GM12892 (cell line): ENCODE measurements at regions not wholly inside any gene's neighbourhood (a gene's known extent, or its start where the extent isn't known, plus 50 kb on each side); places are given as distances from the start of the nearest gene placed in this dataset.

Experiments used
- DNase-seq: peaks from one replicate; pipeline ENCODE4 v3.0.0; 2011; ENCODE audit not compliant: insufficient read length
- FAIRE-seq: peaks from 2 replicates; lab custom pipeline; 2011; peaks lifted over from hg19 to GRCh38; lab: Jason Lieb, UNC
- POLR2A ChIP-seq: IDR thresholded peaks from 2 replicates; pipeline ENCODE4 v1.6.1; 2011; ENCODE audit warnings: low read depth, low read length, control low read depth
- POLR2AphosphoS5 ChIP-seq: IDR thresholded peaks from 2 replicates; pipeline ENCODE4 v1.6.1; 2011; ENCODE audit warnings: low read depth, low read length, control low read depth
- TAF1 ChIP-seq: IDR thresholded peaks from 2 replicates; pipeline ENCODE4 v1.6.1; 2011; ENCODE audit warnings: low read depth, mild to moderate bottlenecking, control low read depth, low read length, borderline replicate concordance

DNA sequence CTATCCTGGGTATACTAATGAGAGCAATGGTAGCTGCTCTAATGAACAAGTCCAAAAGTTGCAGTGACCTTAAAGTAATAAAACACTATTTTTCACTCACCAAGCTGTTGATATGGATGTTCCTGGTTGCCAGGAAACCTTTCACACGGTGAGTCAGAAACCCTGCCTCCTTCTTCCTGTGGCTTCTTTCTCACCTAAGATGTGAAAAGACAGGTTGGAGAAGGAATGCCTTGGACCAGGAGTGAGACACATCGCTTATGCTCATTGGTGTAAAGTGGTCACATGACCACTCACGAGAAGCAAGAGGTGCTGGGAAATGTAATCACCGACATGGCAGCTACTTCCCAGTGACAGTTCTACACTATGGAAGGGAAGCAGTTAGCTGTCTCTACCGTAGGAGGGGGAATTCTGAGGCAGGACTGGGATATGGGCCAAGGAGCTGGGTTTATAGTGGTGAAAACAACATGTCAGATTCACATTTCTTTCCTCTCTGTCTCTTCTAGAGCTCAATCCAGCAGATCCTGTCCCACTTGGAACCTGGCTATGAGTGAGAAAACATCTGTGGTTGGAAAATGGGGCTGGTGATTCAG, 320.4 kb upstream of the KLF4 start:
- FAIRE-seq (no peak), DNase-seq (no peak)

DNA sequence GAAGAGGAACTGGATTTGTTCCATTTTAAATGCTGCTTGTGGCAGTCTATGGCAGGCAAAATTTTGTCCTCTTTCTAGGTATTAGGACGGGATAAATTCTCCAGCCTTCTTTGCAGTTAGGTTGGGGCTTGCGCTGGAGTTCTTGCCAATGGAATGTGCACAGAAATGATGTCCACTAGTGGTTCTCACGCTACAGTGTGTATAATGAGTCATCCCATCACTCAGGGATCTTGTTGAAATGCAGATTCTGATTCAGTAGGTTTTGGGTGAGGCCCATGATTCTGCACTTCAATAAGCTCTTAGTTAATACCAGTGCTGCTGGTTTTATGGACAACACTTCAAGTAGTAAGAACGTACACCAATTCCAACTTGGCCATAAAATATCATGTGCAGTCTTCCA, 317.6 kb upstream of the KLF4 start:
- TF ChIP-seq TAF1 = no peak
- no peak for TF ChIP-seq POLR2AphosphoS5
- TF ChIP-seq POLR2A = no peak
- FAIRE-seq = no peak
- DNase-seq = no peak

More for the DNA sequence above, 320.4 kb upstream of the KLF4 start:
- TF ChIP-seq POLR2A = no peak
- TF ChIP-seq TAF1 = no peak
- no peak for TF ChIP-seq POLR2AphosphoS5

DNA sequence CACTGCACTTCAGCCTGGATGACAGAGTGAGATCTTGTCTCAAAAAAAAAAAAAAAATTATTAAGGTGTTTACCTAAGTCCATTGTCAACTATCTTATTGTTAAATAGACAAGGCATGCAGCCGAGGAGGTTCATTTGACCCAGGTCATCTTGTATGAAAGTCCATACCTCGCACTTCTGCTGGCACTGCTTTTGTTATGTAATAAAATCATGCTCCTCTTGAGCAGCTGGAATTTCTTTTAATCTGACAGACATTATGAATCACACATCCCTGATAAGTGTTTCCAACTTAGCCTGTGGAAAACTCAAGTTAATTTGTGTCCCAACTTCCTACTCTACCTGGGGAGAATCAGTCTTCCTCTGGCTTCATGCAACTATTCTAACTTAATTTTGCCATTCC, 315.6 kb upstream of the KLF4 start:
- FAIRE-seq = no peak
- no peak for DNase-seq

DNA sequence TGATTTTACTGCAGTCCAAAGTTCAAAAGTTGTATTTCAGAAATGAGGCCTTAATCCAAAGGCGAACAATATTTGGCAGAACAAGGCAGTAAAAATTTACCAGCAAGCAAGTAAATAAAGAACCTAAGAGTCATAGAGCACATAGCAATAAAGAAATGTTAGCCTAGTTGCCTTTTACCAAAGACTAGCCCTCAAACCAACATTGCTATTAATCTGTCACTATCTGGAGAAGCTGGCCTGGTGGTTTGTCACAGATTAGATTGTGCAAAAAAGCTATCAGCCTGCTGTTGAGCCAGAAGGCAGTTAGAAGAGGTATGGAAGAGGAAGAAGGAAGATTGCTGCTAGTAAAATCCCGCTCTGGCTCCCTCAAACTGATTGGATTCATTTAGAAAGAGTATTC, 304.7 kb upstream of the KLF4 start:
- FAIRE-seq (no peak), DNase-seq (no peak)
- TF ChIP-seq TAF1 (no peak), POLR2AphosphoS5 (no peak), POLR2A (no peak)

More for the DNA sequence above, 315.6 kb upstream of the KLF4 start:
- TF ChIP-seq TAF1 (no peak), POLR2A (no peak), POLR2AphosphoS5 (no peak)

DNA sequence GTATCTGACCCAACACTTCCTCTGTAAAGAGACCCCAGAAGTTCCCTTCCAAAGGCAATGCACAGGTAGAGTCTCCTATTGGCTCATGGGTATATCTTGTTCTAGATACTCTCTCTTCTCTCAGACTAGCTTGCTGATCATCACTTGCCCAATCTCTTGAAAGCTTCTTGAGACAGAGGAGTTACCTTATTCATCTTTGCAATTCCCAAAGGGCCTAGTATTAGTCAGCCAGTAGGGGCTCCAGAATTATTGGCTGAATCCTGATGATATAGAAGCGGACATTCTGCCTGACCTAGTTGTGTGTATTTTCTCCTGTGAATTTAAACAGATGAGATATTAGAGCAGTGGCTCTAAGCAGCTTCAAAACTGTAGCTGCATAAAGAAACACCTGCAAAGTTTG, 304.0 kb upstream of the KLF4 start:
- FAIRE-seq (no peak), DNase-seq (no peak)
- TF ChIP-seq POLR2AphosphoS5 (no peak), TAF1 (no peak), POLR2A (no peak)

DNA sequence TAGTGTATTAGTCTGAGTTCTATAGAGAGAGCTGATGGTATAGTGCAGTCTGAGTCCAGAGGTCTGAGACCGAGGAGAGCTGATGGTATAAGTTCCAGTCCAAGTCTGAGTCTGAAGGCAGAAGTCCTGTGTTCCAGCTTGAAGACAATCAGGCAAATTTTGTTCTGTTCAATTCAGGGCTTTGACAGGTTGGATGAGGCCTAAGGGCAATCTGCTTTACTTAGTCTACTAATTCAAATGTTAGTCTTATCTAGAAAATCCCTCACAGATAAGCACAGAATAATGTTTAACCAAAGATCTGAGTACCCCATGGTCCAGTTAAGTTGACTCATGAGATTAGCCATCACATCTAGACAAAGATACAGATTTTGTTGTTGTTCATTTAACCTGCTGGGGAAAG, 303.0 kb upstream of the KLF4 start:
- DNase-seq (no peak), FAIRE-seq (no peak)
- no peak for TF ChIP-seq TAF1
- no peak for TF ChIP-seq POLR2A
- no peak for TF ChIP-seq POLR2AphosphoS5

DNA sequence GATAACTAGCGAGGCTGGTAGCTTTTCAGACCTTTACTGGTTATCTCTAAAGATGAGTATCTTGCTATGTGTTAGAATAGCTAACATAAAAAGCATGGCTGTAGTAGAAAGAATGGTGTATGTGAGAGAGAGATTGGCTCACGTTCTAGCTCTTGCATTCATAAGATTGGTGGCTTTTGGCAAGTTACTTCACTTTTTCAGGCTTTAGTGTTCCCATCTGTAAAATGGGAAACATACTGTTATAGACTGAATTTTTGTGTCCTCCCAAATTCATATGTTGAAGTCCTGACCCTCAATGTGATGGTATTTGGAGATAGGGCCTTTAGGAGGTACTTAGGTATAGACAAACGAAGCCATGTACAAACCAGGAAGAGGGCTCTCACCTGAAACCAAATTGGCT, 302.4 kb upstream of the KLF4 start:
- DNase-seq = no peak
- no peak for TF ChIP-seq POLR2A
- no peak for TF ChIP-seq TAF1
- TF ChIP-seq POLR2AphosphoS5 = no peak
- no peak for FAIRE-seq

DNA sequence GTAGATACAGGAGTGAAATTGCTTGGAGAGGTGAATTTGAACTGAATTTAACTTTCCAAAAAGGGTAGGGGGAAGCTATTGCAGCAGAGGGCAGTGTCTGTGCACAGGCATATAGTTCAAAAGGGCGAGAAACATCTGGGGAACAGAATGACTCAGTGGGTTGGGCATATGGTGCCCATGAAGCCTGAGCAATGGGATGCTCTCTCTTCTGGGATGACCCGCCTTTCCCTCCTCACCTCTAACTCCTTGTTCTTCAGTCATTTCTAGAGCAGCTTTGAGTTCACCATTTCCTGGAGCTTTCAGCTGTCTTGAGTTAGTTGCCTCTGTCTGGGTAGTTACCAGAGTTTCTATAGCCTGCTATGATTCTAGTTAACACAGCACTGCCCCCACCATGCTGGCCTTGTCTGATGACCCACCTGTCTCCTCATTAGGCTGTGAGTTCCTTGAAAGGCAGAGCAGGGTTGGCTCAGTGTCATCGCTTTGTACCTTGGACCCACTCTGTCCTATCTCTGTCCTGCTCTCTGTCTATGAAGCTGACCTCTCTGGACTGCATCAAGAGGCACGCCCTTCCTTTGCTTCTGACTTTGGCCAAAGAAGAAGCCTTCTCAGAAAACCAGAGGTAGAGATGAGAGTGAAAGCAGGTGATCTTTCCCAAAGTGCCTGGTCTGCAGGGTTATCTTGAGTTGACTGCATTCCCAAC, 299.6 kb upstream of the KLF4 start:
- DNase-seq = no peak
- FAIRE-seq = no peak
- TF ChIP-seq POLR2AphosphoS5 (no peak), TAF1 (no peak), POLR2A (no peak)

DNA sequence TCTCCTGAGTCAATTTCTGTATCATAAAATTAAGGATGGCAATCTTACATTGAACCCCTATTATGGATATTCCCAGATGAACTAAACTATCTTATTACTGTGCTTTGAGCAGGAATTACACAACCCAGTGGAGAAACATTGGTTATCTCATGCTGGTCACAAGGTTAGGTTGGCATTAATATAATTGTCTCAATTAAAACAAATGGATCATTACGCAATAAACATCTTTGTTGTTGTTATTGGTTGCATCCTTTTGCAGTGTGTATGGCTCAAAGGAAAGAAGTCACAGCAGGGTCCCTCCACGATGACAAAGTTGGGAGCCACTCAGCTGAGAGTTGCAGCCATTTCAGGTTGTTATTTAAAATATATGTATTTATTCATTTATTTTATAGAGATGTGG, 297.0 kb upstream of the KLF4 start:
- FAIRE-seq (no peak), DNase-seq (no peak)
- no peak for TF ChIP-seq TAF1

DNA sequence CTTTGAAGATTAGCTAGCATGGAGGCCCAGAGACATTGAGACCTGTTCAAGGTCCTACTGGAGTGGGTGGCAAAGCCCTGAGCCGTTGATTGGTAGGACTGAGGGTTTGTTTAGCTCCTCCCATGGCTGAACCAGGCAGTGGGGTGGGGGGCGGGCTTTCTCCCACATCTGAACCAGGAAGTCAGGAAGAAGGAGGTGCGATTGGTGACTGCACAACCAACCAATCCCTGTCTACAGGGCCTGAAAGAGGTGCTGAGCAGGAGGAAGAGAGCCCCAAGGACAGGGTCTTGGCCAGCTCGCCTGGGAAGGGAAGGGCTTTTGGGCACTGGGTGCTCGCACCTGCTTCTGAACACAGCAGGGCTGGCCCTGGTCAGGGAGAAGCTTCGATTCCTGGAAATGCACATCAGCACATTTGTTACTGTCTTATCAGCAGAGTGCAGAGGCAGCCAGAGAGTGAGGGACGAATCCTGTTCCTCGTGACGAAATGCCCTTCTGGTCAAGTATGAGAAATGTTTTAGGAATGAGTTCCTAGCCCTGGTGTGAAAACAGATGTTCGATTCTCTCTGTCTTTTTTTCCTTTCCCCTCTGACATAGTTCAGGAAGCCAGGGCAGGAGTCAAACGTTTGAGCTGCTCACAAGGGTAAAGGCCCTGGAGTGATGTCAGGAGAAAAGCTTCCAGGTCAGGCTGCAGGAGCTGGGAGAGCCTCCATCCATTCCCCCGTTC, 294.8 kb upstream of the KLF4 start:
- TF ChIP-seq POLR2A (no peak), POLR2AphosphoS5 (no peak), TAF1 (no peak)
- no peak for FAIRE-seq
- DNase-seq = no peak

DNA sequence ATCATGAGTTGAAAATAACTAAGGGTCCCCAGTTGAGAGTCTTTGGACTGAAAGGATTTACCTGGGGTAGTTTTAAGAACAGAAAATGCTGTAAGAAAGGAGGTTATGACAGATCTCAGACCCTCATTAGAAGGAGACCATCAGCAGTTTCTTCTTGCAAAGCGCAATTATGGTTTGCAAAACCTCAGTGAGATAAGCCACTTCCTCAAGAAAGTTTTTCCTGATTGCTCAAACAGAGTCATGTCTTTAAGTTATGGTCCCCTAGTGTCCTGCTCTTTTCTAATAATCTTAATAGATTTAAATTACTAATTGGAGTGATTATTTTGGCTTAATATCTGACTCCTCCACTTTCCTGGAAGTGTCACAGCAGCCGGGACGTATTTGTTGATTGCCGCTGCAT, 293.2 kb upstream of the KLF4 start:
- TF ChIP-seq POLR2A (no peak), POLR2AphosphoS5 (no peak), TAF1 (no peak)
- no peak for DNase-seq
- no peak for FAIRE-seq
